Smooth muscle cell (in vitro differentiated cells): ENCODE measurements at regions not wholly inside any gene's neighbourhood (a gene's known extent, or its start where the extent isn't known, plus 50 kb on each side); places are given as distances from the start of the nearest gene placed in this dataset.
"Not testable (repeated sequence)": the region's sequence is repeated elsewhere in the genome, so short reads cannot be mapped to it uniquely, and the experiment has no call there.

Experiments used
- DNase-seq: peaks from one replicate; lab custom pipeline; 2025; ENCODE audit not compliant: unreplicated experiment; lab: John Stamatoyannopoulos, UW
- H2AFZ ChIP-seq: fragments of 200-600 bp; sonication (generic); 2 replicates; pipeline ENCODE4 v1.6.0; 2016; ENCODE audit warnings: antibody characterized with exemption, low read depth, mild to moderate bottlenecking
- H3F3A ChIP-seq: fragments of 200-600 bp; sonication (generic); 2 replicates; pipeline ENCODE4 v1.6.0; 2017; ENCODE audit warnings: antibody characterized with exemption, low read depth
- H3K27ac ChIP-seq: fragments of 200-600 bp; sonication (generic); 2 replicates; pipeline ENCODE4 v1.5.1; 2016; ENCODE audit warnings: low read depth, mild to moderate bottlenecking
- H3K27me3 ChIP-seq: fragments of 200-600 bp; sonication (generic); 2 replicates; pipeline ENCODE4 v1.6.1; 2016; ENCODE audit warnings: low read depth, mild to moderate bottlenecking
- H3K36me3 ChIP-seq: fragments of 200-600 bp; sonication (generic); 2 replicates; pipeline ENCODE4 v1.5.1; 2016; ENCODE audit warnings: low read depth
- H3K4me1 ChIP-seq: fragments of 200-600 bp; sonication (generic); 2 replicates; pipeline ENCODE4 v1.5.1; 2016; ENCODE audit warnings: low read depth
- H3K4me2 ChIP-seq: fragments of 200-600 bp; sonication (generic); 2 replicates; pipeline ENCODE4 v1.6.0; 2016; ENCODE audit warnings: mild to moderate bottlenecking
- H3K4me3 ChIP-seq: fragments of 200-600 bp; sonication (generic); 2 replicates; pipeline ENCODE4 v1.5.1; 2016; ENCODE audit warnings: mild to moderate bottlenecking
- H3K79me2 ChIP-seq: fragments of 200-600 bp; sonication (generic); 2 replicates; pipeline ENCODE4 v1.6.0; 2016; ENCODE audit warnings: low read depth, mild to moderate bottlenecking
- H3K9ac ChIP-seq: fragments of 200-600 bp; sonication (generic); 2 replicates; pipeline ENCODE4 v1.6.0; 2016; ENCODE audit warnings: low read depth
- H3K9me3 ChIP-seq: fragments of 200-600 bp; sonication (generic); replicated peaks from 2 replicates; pipeline ENCODE4 v1.5.1; 2016; ENCODE audit warnings: low read depth
- H4K20me1 ChIP-seq: fragments of 200-600 bp; sonication (generic); 2 replicates; pipeline ENCODE4 v1.6.0; 2016; ENCODE audit warnings: low read depth
- CTCF ChIP-seq: fragments of 200-600 bp; sonication (generic); IDR thresholded peaks from 2 replicates; pipeline ENCODE4 v1.5.1; 2017; ENCODE audit warnings: borderline replicate concordance, mild to moderate bottlenecking, antibody characterized with exemption; ENCODE audit not compliant: insufficient read depth, poor library complexity, severe bottlenecking
- WGBS: methylation state at CpG from one replicate; pipeline ENCODE4 v1.1.7; 2016; ENCODE audit warnings: low lambda C conversion rate; 5-methylcytosine and 5-hydroxymethylcytosine counted together

GRCh38 chr18:70398076-70398475, 109.2 kb downstream of the SOCS6 start:
- H3K4me3 ChIP-seq, result no peak overlapping the region
- no peak overlapping the region for H3K27ac ChIP-seq
- no peaks in the 10 kb centered on the region for H3K36me3 ChIP-seq
- H3K4me1 ChIP-seq, result no peaks in the 10 kb centered on the region
- WGBS, result 92% methylated on average over 1 of the region's 1 CpG
- H3K79me2 ChIP-seq, result no peaks in the 10 kb centered on the region
- H3K9ac ChIP-seq, result no peak overlapping the region
- no peaks in the 10 kb centered on the region for H3F3A ChIP-seq
- H2AFZ ChIP-seq, result no peak overlapping the region
- TF ChIP-seq CTCF, result no peak
- no peak for DNase-seq
- H3K27me3 ChIP-seq, result no peaks in the 10 kb centered on the region
- no peak overlapping the region for H3K4me2 ChIP-seq
- no peaks in the 10 kb centered on the region for H4K20me1 ChIP-seq
- H3K9me3 ChIP-seq, result no peaks in the 10 kb centered on the region

GRCh38 chr18:70397259-70397925, 108.5 kb downstream of the SOCS6 start:
- H3K27me3 ChIP-seq, result no peaks in the 10 kb centered on the region
- H4K20me1 ChIP-seq, result no peaks in the 10 kb centered on the region
- WGBS, result 92% methylated on average over 5 of the region's 5 CpGs
- H3K36me3 ChIP-seq, result no peaks in the 10 kb centered on the region
- H3K9me3 ChIP-seq, result no peaks in the 10 kb centered on the region
- H3K4me1 ChIP-seq, result no peaks in the 10 kb centered on the region
- no peak overlapping the region for H2AFZ ChIP-seq
- no peaks in the 10 kb centered on the region for H3F3A ChIP-seq
- H3K27ac ChIP-seq, result no peak overlapping the region
- H3K79me2 ChIP-seq, result no peaks in the 10 kb centered on the region
- H3K9ac ChIP-seq, result no peak overlapping the region
- TF ChIP-seq CTCF, result no peak
- DNase-seq, result no peak
- H3K4me3 ChIP-seq, result no peak overlapping the region
- H3K4me2 ChIP-seq, result no peak overlapping the region

- 70% methylated on average over 4 of the region's 4 CpGs for WGBS
- H3K36me3 ChIP-seq, H3K4me1 ChIP-seq, H3K27ac ChIP-seq, DNase-seq, H3K9ac ChIP-seq, H3K9me3 ChIP-seq, H4K20me1 ChIP-seq, H3K4me3 ChIP-seq, H3K4me2 ChIP-seq, H2AFZ ChIP-seq, H3K27me3 ChIP-seq, H3F3A ChIP-seq, H3K79me2 ChIP-seq: not testable (repeated sequence)
Observed at GRCh38 chr18:70395771-70396170, 106.9 kb downstream of the SOCS6 start.

- H3K4me2 ChIP-seq, result no peak overlapping the region
- H3K4me3 ChIP-seq, result no peak overlapping the region
- H3K27me3 ChIP-seq, result no peaks in the 10 kb centered on the region
- H3K36me3 ChIP-seq, result no peaks in the 10 kb centered on the region
- no peaks in the 10 kb centered on the region for H3K79me2 ChIP-seq
- H3K9ac ChIP-seq, result no peak overlapping the region
- H2AFZ ChIP-seq, result no peak overlapping the region
- H3K27ac ChIP-seq, result no peak overlapping the region
- WGBS, result 92% methylated on average over 5 of the region's 5 CpGs
- TF ChIP-seq CTCF, result no peak
- H3F3A ChIP-seq, result no peaks in the 10 kb centered on the region
- H3K4me1 ChIP-seq, result no peaks in the 10 kb centered on the region
- DNase-seq, result no peak
- no peaks in the 10 kb centered on the region for H3K9me3 ChIP-seq
- H4K20me1 ChIP-seq, result no peaks in the 10 kb centered on the region
Observed at GRCh38 chr18:70394672-70395071, 105.8 kb downstream of the SOCS6 start.
